ENCODE measurements at regions not wholly inside any gene's neighbourhood (a gene's known extent, or its start where the extent isn't known, plus 50 kb on each side); places are given as distances from the start of the nearest gene placed in this dataset.
A peak's percentile ranks its signal among the peaks of the same experiment; 100 is the strongest.

GRCh38 chr6:16038938-16039337 is 89.9 kb upstream of the MYLIP start:
- Mint-ChIP-seq H3K9me3 (peaks cover 2 to 8% (median 6%) of the 10 kb centered on the region in 7 donors), H3K27me3 (ENCODE audit: low read depth in 3 of 3) (peaks cover 0 to 1% (median 0%) of the 10 kb centered on the region in 3 donors), H3K27ac (peak overlapping the region in 1 of 7 donors; percentile 46), H3K4me3 (no peak overlapping the region), H3K4me1 (peaks cover 8% of the 10 kb centered on the region), H3K36me3 (no peaks in the 10 kb centered on the region)
- no peak for DNase-seq
- no peak overlapping the region for H3K4me2 ChIP-seq (replicated peaks; ENCODE audit: extremely low read depth, low read length, poor library complexity, severe bottlenecking)
- H4K20me1 ChIP-seq (ENCODE audit: insufficient read depth, low read length) = no peaks in the 10 kb centered on the region
- H3K36me3 ChIP-seq (replicated peaks in 1 of 2; ENCODE audit: control insufficient read depth in 1 of 2, insufficient read depth in 2 of 2, low read length in 2 of 2) = no peaks in the 10 kb centered on the region
- no peak overlapping the region for H3K9ac ChIP-seq (ENCODE audit: insufficient read depth, low read length, poor library complexity, severe bottlenecking)
- H3K79me2 ChIP-seq (ENCODE audit: insufficient read depth, low read length) = no peaks in the 10 kb centered on the region
- no peak overlapping the region for H2AFZ ChIP-seq (ENCODE audit: insufficient read depth, low read depth, low read length, poor library complexity, severe bottlenecking)
- H3K27me3 ChIP-seq (ENCODE audit: control insufficient read depth in 2 of 2, insufficient read depth in 2 of 2, low read length in 2 of 2) = no peaks in the 10 kb centered on the region
- no peak for TF ChIP-seq CTCF (IDR thresholded peaks at IDR 0.05)
- no CpG with 5 or more reads among the region's 2 CpGs for WGBS (ENCODE audit: insufficient coverage)
- H3K27ac ChIP-seq (ENCODE audit: low read depth in 1 of 2, low read length in 2 of 2) = no peak overlapping the region
- peaks cover 5 to 7% of the 10 kb centered on the region in 2 donors for H3K4me1 ChIP-seq (ENCODE audit: control insufficient read depth in 1 of 2, insufficient read depth in 2 of 2, low read length in 2 of 2)
- H3K4me3 ChIP-seq (replicated peaks in 1 of 3; ENCODE audit: low read depth in 2 of 3, low read length in 3 of 3) = no peak overlapping the region
- H3K9me3 ChIP-seq (replicated peaks in 1 of 2; ENCODE audit: control insufficient read depth in 1 of 2, insufficient read depth in 1 of 2, low read length in 2 of 2) = peaks cover 0 to 11% of the 10 kb centered on the region in 2 donors
- intact Hi-C loops (cut with micrococcal nuclease) = no loop called here

GRCh38 chr6:16035488-16036080 is 93.3 kb upstream of the MYLIP start:
- Mint-ChIP-seq H3K4me3 (no peak overlapping the region), H3K27ac (peak overlapping the region in 1 of 7 donors; percentile 53), H3K36me3 (no peaks in the 10 kb centered on the region), H3K27me3 (ENCODE audit: low read depth in 3 of 3) (peaks cover 1 to 2% (median 1%) of the 10 kb centered on the region in 3 donors), H3K9me3 (peaks cover 8 to 23% (median 14%) of the 10 kb centered on the region in 7 donors), H3K4me1 (peaks cover 2% of the 10 kb centered on the region)
- Histone ChIP-seq H3K4me3 (replicated peaks in 1 of 3; ENCODE audit: low read depth in 2 of 3, low read length in 3 of 3) (no peak overlapping the region), H3K9ac (ENCODE audit: insufficient read depth, low read length, poor library complexity, severe bottlenecking) (no peak overlapping the region), H3K36me3 (replicated peaks in 1 of 2; ENCODE audit: control insufficient read depth in 1 of 2, insufficient read depth in 2 of 2, low read length in 2 of 2) (no peaks in the 10 kb centered on the region), H3K27me3 (ENCODE audit: control insufficient read depth in 2 of 2, insufficient read depth in 2 of 2, low read length in 2 of 2) (no peaks in the 10 kb centered on the region), H3K9me3 (replicated peaks in 1 of 2; ENCODE audit: control insufficient read depth in 1 of 2, insufficient read depth in 1 of 2, low read length in 2 of 2) (peaks cover 5 to 14% of the 10 kb centered on the region in 2 donors), H2AFZ (ENCODE audit: insufficient read depth, low read depth, low read length, poor library complexity, severe bottlenecking) (no peak overlapping the region), H3K79me2 (ENCODE audit: insufficient read depth, low read length) (no peaks in the 10 kb centered on the region), H3K4me2 (replicated peaks; ENCODE audit: extremely low read depth, low read length, poor library complexity, severe bottlenecking) (no peak overlapping the region), H3K27ac (ENCODE audit: low read depth in 1 of 2, low read length in 2 of 2) (no peak overlapping the region), H4K20me1 (ENCODE audit: insufficient read depth, low read length) (no peaks in the 10 kb centered on the region), H3K4me1 (ENCODE audit: control insufficient read depth in 1 of 2, insufficient read depth in 2 of 2, low read length in 2 of 2) (no peaks in the 10 kb centered on the region)
- no peak for DNase-seq
- WGBS (ENCODE audit: insufficient coverage) = 84% methylated on average over 4 of the region's 4 CpGs
- no peak for TF ChIP-seq CTCF (IDR thresholded peaks at IDR 0.05)
- intact Hi-C loops (cut with micrococcal nuclease) = no loop called here

All from CD14-positive monocyte (primary cell).